ENCODE measurements at regions not wholly inside any gene's neighbourhood (a gene's known extent, or its start where the extent isn't known, plus 50 kb on each side); places are given as distances from the start of the nearest gene placed in this dataset.
"Not testable (repeated sequence)": the region's sequence is repeated elsewhere in the genome, so short reads cannot be mapped to it uniquely, and the experiment has no call there.

GRCh38 chr1:199529324-199529723, 498.2 kb upstream of the NR5A2 start:
- no peak for DNase-seq (ENCODE audit: low read depth, low spot score)
- Mint-ChIP-seq H3K9me3 (peaks cover 5% of the 10 kb centered on the region), H3K4me1 (no peaks in the 10 kb centered on the region)

GRCh38 chr1:199533361-199533760, 494.1 kb upstream of the NR5A2 start:
- H3K36me3 Mint-ChIP-seq (ENCODE audit: low read depth); H3K4me1 Mint-ChIP-seq; H3K27me3 Mint-ChIP-seq (ENCODE audit: low read depth); H3K27ac Mint-ChIP-seq (ENCODE audit: unreplicated experiment); DNase-seq (ENCODE audit: low read depth, low spot score); H3K4me3 Mint-ChIP-seq: not testable (repeated sequence)
- peaks cover 12% of the 10 kb centered on the region for H3K9me3 Mint-ChIP-seq

More at GRCh38 chr1:199529324-199529723, 498.2 kb upstream of the NR5A2 start:
- Mint-ChIP-seq H3K27me3 (ENCODE audit: low read depth) (no peaks in the 10 kb centered on the region), H3K27ac (ENCODE audit: unreplicated experiment) (no peak overlapping the region), H3K36me3 (ENCODE audit: low read depth) (no peaks in the 10 kb centered on the region), H3K4me3 (no peak overlapping the region)
- no peak for TF ChIP-seq CTCF (conservative IDR thresholded peaks at IDR 0.05)

GRCh38 chr1:199545780-199546179, 481.7 kb upstream of the NR5A2 start:
- Mint-ChIP-seq H3K36me3 (ENCODE audit: low read depth) (no peaks in the 10 kb centered on the region), H3K27ac (ENCODE audit: unreplicated experiment) (no peak overlapping the region), H3K27me3 (ENCODE audit: low read depth) (no peaks in the 10 kb centered on the region), H3K9me3 (no peaks in the 10 kb centered on the region), H3K4me1 (no peaks in the 10 kb centered on the region), H3K4me3 (no peak overlapping the region)
- DNase-seq (ENCODE audit: low read depth, low spot score): no peak
- no peak for TF ChIP-seq CTCF (conservative IDR thresholded peaks at IDR 0.05)

GRCh38 chr1:199546323-199546722, 481.2 kb upstream of the NR5A2 start:
- H3K4me3 Mint-ChIP-seq: no peak overlapping the region
- no peak for TF ChIP-seq CTCF (conservative IDR thresholded peaks at IDR 0.05)

GRCh38 chr1:199549421-199549820, 478.1 kb upstream of the NR5A2 start:
- H3K36me3 Mint-ChIP-seq (ENCODE audit: low read depth): no peaks in the 10 kb centered on the region
- peaks cover 2% of the 10 kb centered on the region for H3K9me3 Mint-ChIP-seq
- H3K27ac Mint-ChIP-seq (ENCODE audit: unreplicated experiment): no peak overlapping the region
- no peak for DNase-seq (ENCODE audit: low read depth, low spot score)
- H3K4me3 Mint-ChIP-seq: no peak overlapping the region
- TF ChIP-seq CTCF (conservative IDR thresholded peaks at IDR 0.05): no peak
- H3K27me3 Mint-ChIP-seq (ENCODE audit: low read depth): no peaks in the 10 kb centered on the region
- H3K4me1 Mint-ChIP-seq: no peaks in the 10 kb centered on the region

More at GRCh38 chr1:199546323-199546722, 481.2 kb upstream of the NR5A2 start:
- no peaks in the 10 kb centered on the region for H3K36me3 Mint-ChIP-seq (ENCODE audit: low read depth)
- no peak for DNase-seq (ENCODE audit: low read depth, low spot score)
- H3K27ac Mint-ChIP-seq (ENCODE audit: unreplicated experiment): no peak overlapping the region
- H3K4me1 Mint-ChIP-seq: no peaks in the 10 kb centered on the region
- no peaks in the 10 kb centered on the region for H3K9me3 Mint-ChIP-seq
- no peaks in the 10 kb centered on the region for H3K27me3 Mint-ChIP-seq (ENCODE audit: low read depth)

GRCh38 chr1:199550199-199551065, 477.1 kb upstream of the NR5A2 start:
- H3K4me1 Mint-ChIP-seq: no peaks in the 10 kb centered on the region
- no peaks in the 10 kb centered on the region for H3K36me3 Mint-ChIP-seq (ENCODE audit: low read depth)
- no peak for DNase-seq (ENCODE audit: low read depth, low spot score)
- no peak for TF ChIP-seq CTCF (conservative IDR thresholded peaks at IDR 0.05)
- no peak overlapping the region for H3K27ac Mint-ChIP-seq (ENCODE audit: unreplicated experiment)
- no peak overlapping the region for H3K4me3 Mint-ChIP-seq
- peaks cover 2% of the 10 kb centered on the region for H3K9me3 Mint-ChIP-seq
- H3K27me3 Mint-ChIP-seq (ENCODE audit: low read depth): no peaks in the 10 kb centered on the region

Measured in neural crest cell (in vitro differentiated cells).